Mononuclear cell (primary cell): ENCODE measurements at regions not wholly inside any gene's neighbourhood (a gene's known extent, or its start where the extent isn't known, plus 50 kb on each side); places are given as distances from the start of the nearest gene placed in this dataset.

Source experiments
- H3K27me3 ChIP-seq: 2 replicates; pipeline ENCODE4 v1.6.0; 2011; ENCODE audit warnings: low read length, control low read depth; ENCODE audit not compliant: insufficient read depth
- H3K4me1 ChIP-seq: 2 replicates; pipeline ENCODE4 v1.5.1; 2011; ENCODE audit warnings: mild to moderate bottlenecking, low read length, control low read depth; ENCODE audit not compliant: insufficient read depth
- H3K4me3 ChIP-seq: 2 replicates; pipeline ENCODE4 v1.5.1; 2011; ENCODE audit warnings: mild to moderate bottlenecking, low read length, moderate library complexity
- H3K9me3 ChIP-seq: 2 replicates; pipeline ENCODE4 v1.5.1; 2011; ENCODE audit warnings: low read depth, mild to moderate bottlenecking, control low read depth, low read length

GRCh38 chr12:124629789-124630480 lies 62.5 kb upstream of the NCOR2 start:
- Histone ChIP-seq H3K4me1 (peaks cover 48% of the 10 kb centered on the region), H3K27me3 (no peaks in the 10 kb centered on the region), H3K4me3 (no peak overlapping the region), H3K9me3 (no peaks in the 10 kb centered on the region)

- Histone ChIP-seq H3K9me3 (no peaks in the 10 kb centered on the region), H3K4me3 (no peak overlapping the region), H3K4me1 (peaks cover 50% of the 10 kb centered on the region), H3K27me3 (no peaks in the 10 kb centered on the region)
Measured at GRCh38 chr12:124629117-124629516, 61.7 kb upstream of the NCOR2 start.

GRCh38 chr12:124627956-124628355 lies 60.5 kb upstream of the NCOR2 start:
- H3K9me3 ChIP-seq = no peaks in the 10 kb centered on the region
- peaks cover 49% of the 10 kb centered on the region for H3K4me1 ChIP-seq
- H3K27me3 ChIP-seq = no peaks in the 10 kb centered on the region
- H3K4me3 ChIP-seq = no peak overlapping the region

GRCh38 chr12:124626971-124627411 lies 59.6 kb upstream of the NCOR2 start:
- peaks cover 50% of the 10 kb centered on the region for H3K4me1 ChIP-seq
- no peaks in the 10 kb centered on the region for H3K9me3 ChIP-seq
- no peaks in the 10 kb centered on the region for H3K27me3 ChIP-seq
- H3K4me3 ChIP-seq = no peak overlapping the region

DNA sequence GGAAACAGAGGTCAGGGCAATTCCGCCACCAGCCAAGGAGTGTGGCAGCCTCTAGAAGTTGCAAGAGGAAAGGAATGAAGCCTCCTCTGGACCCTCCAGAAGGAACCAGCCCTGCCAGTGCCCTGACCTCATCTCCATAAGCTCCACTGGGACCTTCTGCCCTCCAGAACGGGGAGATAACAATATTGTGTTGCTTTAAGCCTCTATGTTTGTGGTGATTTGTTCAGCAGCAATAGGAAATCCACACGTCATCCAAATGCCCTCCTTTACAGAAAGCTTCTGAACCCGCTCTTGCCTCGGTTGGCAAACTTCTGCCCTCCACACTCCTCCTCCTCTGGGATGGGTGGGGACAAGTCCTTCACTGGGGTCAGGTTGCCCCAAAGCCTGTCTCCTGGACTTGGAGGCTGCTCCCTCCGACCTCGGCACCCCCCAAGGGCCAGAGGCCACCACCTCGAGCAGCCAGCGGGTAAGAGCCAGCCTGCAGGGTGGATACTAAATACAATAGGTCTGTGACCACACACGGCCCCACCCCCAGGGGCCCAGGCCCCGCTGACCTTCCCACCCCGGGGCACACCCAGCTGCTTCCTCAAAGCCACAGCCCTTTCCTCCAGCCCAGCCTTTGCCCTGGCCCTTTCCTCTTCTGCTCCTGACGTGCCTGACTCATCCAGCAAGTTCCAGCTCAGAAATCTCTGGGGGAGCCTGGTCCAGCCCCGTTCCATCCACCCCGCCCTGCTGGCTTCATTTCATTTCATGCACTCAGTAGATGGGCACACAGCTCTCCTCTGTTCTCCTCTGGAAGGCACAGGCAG lies 58.7 kb upstream of the NCOR2 start:
- H3K4me1 ChIP-seq = peaks cover 53% of the 10 kb centered on the region
- H3K9me3 ChIP-seq = no peaks in the 10 kb centered on the region
- no peak overlapping the region for H3K4me3 ChIP-seq
- H3K27me3 ChIP-seq = no peaks in the 10 kb centered on the region

DNA sequence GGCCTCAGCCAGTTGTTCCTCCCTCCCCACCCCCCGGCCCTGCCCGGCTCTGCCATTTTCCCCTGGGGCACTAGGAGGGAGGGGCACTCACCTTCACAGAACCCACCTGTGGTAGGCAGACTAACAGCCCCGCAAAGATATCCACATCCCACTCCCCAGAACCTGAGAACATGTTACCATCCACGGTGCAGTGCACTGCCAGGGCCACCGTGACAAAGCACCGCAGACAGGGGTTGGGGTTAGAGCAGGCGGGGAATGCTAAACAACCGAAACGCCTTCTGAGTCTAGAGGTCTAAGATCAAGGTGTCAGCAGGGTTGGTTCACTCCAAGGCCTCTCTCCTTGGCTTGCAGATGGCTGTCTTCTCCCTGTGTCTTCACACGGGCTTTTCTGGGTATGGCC lies 57.4 kb upstream of the NCOR2 start:
- no peak overlapping the region for H3K4me3 ChIP-seq
- peaks cover 53% of the 10 kb centered on the region for H3K4me1 ChIP-seq
- H3K27me3 ChIP-seq = no peaks in the 10 kb centered on the region
- no peaks in the 10 kb centered on the region for H3K9me3 ChIP-seq

DNA sequence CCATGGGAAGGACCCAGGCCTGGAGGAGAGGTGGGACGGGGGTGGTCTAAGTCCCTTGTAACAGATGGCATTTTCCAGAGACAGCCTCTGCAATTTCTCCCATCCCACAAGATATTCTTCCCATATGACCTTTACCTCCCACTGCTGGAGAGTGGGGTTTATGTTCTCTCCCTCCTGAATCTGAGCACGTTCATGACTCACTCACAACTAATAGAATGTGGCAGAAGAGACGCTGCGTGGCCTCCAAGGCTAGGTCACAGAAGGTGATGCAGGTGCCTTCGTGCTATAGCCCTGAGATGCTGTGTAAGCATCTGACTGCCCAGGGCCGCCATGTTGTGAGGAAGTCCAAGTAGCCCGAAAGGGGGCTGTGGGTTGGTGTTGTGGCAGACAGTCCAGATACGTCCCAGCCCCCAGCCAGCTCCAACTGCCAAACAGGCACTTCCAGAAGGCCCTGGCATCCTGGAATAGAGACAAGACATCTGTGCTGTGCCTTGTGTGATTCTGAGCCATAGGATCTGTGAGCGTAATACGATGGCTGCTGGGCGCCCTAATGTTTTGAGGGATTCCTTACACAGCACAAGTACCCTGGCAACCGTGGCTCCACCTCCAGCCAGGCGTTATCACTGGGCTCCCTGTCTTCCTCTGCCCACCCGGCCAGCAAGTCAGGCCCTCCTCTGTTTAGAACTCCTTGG lies 56.1 kb upstream of the NCOR2 start:
- H3K4me3 ChIP-seq = no peak overlapping the region
- no peaks in the 10 kb centered on the region for H3K9me3 ChIP-seq
- H3K4me1 ChIP-seq = peaks cover 53% of the 10 kb centered on the region
- no peaks in the 10 kb centered on the region for H3K27me3 ChIP-seq

DNA sequence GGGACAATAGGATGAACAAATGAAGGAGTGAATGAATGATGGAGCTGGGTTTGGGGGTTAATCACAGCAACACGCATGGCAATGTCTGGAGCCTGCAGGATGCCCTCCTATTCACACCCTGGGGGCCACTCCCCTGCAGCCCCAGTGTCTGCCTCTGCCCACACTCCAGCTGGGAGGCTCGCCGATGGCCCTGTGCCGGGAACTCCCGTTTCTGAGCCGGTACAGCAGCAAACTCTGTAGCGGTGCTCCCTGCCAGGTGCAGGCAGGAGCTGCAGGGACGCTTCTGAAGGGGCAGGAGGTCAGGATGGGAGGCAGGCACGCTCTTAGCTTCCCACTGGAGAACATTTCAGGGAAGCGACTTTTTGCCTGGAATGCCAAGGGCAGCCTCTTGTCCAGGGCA lies 55.4 kb upstream of the NCOR2 start:
- Histone ChIP-seq H3K27me3 (no peaks in the 10 kb centered on the region), H3K4me1 (peaks cover 53% of the 10 kb centered on the region), H3K4me3 (no peak overlapping the region), H3K9me3 (no peaks in the 10 kb centered on the region)

- Histone ChIP-seq H3K4me3 (no peak overlapping the region), H3K9me3 (no peaks in the 10 kb centered on the region), H3K27me3 (no peaks in the 10 kb centered on the region), H3K4me1 (peaks cover 57% of the 10 kb centered on the region)
Measured at GRCh38 chr12:124622331-124622730, 54.9 kb upstream of the NCOR2 start.

- Histone ChIP-seq H3K27me3 (no peaks in the 10 kb centered on the region), H3K4me3 (no peak overlapping the region), H3K4me1 (peaks cover 57% of the 10 kb centered on the region), H3K9me3 (no peaks in the 10 kb centered on the region)
Measured at GRCh38 chr12:124621296-124621660, 53.9 kb upstream of the NCOR2 start.

DNA sequence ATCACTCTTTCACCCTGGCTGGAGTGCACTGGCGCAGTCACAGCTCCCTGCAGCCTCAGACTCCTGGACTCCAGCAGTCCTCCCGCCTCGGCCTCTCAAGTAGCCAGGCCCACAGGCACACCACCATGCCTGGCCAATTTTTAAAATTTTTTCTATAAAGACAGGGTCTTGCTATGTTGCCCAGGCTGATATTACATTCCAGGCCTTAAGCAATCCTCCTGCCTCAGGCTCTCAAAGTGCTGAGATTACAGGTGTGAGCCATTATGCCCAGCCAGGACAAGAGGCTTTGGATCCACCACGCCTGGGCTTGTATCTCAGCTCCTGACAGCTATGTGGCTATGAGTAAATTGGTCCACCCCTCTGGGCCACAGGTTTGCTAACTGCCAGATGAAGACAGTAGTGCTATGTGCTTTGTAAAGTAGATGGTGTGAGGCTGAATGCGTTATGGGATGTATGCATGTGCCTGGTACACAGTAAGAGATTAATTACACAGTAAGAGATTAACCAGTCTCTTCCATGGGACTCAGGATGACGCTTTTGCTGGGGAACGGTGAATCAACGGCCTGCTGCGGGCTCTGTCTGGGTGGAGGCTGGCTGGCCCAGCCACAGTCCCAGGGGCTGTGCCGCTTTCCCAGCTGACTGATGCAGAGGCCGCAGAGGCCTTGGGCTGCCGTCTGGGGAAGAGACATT lies 53.3 kb upstream of the NCOR2 start:
- Histone ChIP-seq H3K27me3 (no peaks in the 10 kb centered on the region), H3K4me3 (no peak overlapping the region), H3K4me1 (peaks cover 58% of the 10 kb centered on the region), H3K9me3 (no peaks in the 10 kb centered on the region)

- H3K27me3 ChIP-seq = no peaks in the 10 kb centered on the region
- H3K9me3 ChIP-seq = no peaks in the 10 kb centered on the region
- no peak overlapping the region for H3K4me3 ChIP-seq
- H3K4me1 ChIP-seq = peaks cover 35% of the 10 kb centered on the region
Measured at GRCh38 chr12:124618291-124618902, 51.0 kb upstream of the NCOR2 start.

- peaks cover 28% of the 10 kb centered on the region for H3K4me1 ChIP-seq
- H3K9me3 ChIP-seq = no peaks in the 10 kb centered on the region
- H3K4me3 ChIP-seq = no peak overlapping the region
- H3K27me3 ChIP-seq = no peaks in the 10 kb centered on the region
Measured at GRCh38 chr12:124617615-124618014, 50.2 kb upstream of the NCOR2 start.
